Fibroblast of lung (primary cell): ENCODE measurements at regions not wholly inside any gene's neighbourhood (a gene's known extent, or its start where the extent isn't known, plus 50 kb on each side); places are given as distances from the start of the nearest gene placed in this dataset.

Source experiments
- DNase-seq, 2 donors: peaks; one replicate each; pipeline versions ENCODE4 v3.0.0 to v3.0.0-alpha.2; 2010; ENCODE audit warnings: low read depth in 2 of 2
- H2AFZ ChIP-seq: 2 replicates; pipeline ENCODE4 v1.5.1; 2012; ENCODE audit warnings: low read length, control low read depth, inconsistent platforms
- H3K27ac ChIP-seq: 2 replicates; pipeline ENCODE4 v1.5.1; 2011; ENCODE audit warnings: low read length, control low read depth; ENCODE audit not compliant: insufficient read depth
- H3K27me3 ChIP-seq: 2 replicates; pipeline ENCODE4 v1.5.1; 2011; ENCODE audit warnings: mild to moderate bottlenecking, low read length; ENCODE audit not compliant: control insufficient read depth, insufficient read depth
- H3K36me3 ChIP-seq: 2 replicates; pipeline ENCODE4 v1.5.1; 2011; ENCODE audit warnings: low read length; ENCODE audit not compliant: control insufficient read depth, insufficient read depth
- H3K4me1 ChIP-seq: 2 replicates; pipeline ENCODE4 v1.5.1; 2011; ENCODE audit warnings: low read length; ENCODE audit not compliant: control insufficient read depth, insufficient read depth; ENCODE audit errors: extremely low read depth
- H3K4me2 ChIP-seq: 2 replicates; pipeline ENCODE4 v1.5.1; 2011; ENCODE audit warnings: low read length, control low read depth; ENCODE audit not compliant: insufficient read depth; ENCODE audit errors: extremely low read depth
- H3K4me3 ChIP-seq, 4 experiments: fragments of 200-600 bp in 1 of 4; sonication (generic) in 1 of 4; replicated peaks in 1 of 4; 2 replicates each; pipeline ENCODE4 v1.5.1; 2011 to 2016; ENCODE audit warnings: low read length in 4 of 4, low read depth in 3 of 4, mild to moderate bottlenecking in 3 of 4, control low read depth in 2 of 4, inconsistent platforms in 1 of 4, mixed read lengths in 1 of 4; ENCODE audit not compliant: insufficient read depth in 1 of 4; ENCODE audit errors: control extremely low read depth in 1 of 4
- H3K79me2 ChIP-seq: 2 replicates; pipeline ENCODE4 v1.5.1; 2012; ENCODE audit warnings: mild to moderate bottlenecking, low read length, inconsistent platforms; ENCODE audit not compliant: control insufficient read depth, insufficient read depth
- H3K9ac ChIP-seq: 2 replicates; pipeline ENCODE4 v1.5.1; 2011; ENCODE audit warnings: mild to moderate bottlenecking, low read length, control low read depth; ENCODE audit not compliant: insufficient read depth
- H3K9me3 ChIP-seq: 2 replicates; pipeline ENCODE4 v1.5.1; 2012; ENCODE audit warnings: low read depth, low read length; ENCODE audit not compliant: control insufficient read depth, insufficient read depth
- H4K20me1 ChIP-seq: 2 replicates; pipeline ENCODE4 v1.5.1; 2011; ENCODE audit warnings: low read length; ENCODE audit not compliant: control insufficient read depth, insufficient read depth; ENCODE audit errors: extremely low read depth
- CTCF ChIP-seq, 2 donors: IDR thresholded peaks in 1 of 2; conservative IDR thresholded peaks in 1 of 2; 1 replicate in 1 of 2; 2 replicates in 1 of 2; pipeline ENCODE4 v1.5.1; 2011 to 2012; ENCODE audit warnings: low read length in 2 of 2, control low read depth in 1 of 2, inconsistent platforms in 1 of 2, low read depth in 1 of 2, mild to moderate bottlenecking in 1 of 2
- EZH2 ChIP-seq: IDR thresholded peaks from 2 replicates; pipeline ENCODE4 v1.5.1; 2012; ENCODE audit warnings: low read length, control low read depth, mild to moderate bottlenecking; ENCODE audit errors: missing control alignments

GRCh38 chr3:59150039-59150438, 100.2 kb upstream of the CFAP20DC start:
- no peak overlapping the region for H3K27ac ChIP-seq
- H3K4me3 ChIP-seq = no peak overlapping the region
- H2AFZ ChIP-seq = no peak overlapping the region
- H4K20me1 ChIP-seq = no peaks in the 10 kb centered on the region
- DNase-seq = no peak
- H3K4me2 ChIP-seq = no peak overlapping the region
- H3K9me3 ChIP-seq = no peaks in the 10 kb centered on the region
- no peaks in the 10 kb centered on the region for H3K4me1 ChIP-seq
- no peaks in the 10 kb centered on the region for H3K27me3 ChIP-seq
- H3K79me2 ChIP-seq = no peaks in the 10 kb centered on the region
- H3K9ac ChIP-seq = no peak overlapping the region
- TF ChIP-seq CTCF (conservative IDR thresholded peaks at IDR 0.05 in 1 of 2, IDR thresholded peaks at IDR 0.05 in 1 of 2; ENCODE audit: low read depth in 1 of 2, low read length in 2 of 2) (no peak), EZH2 (no peak)
- no peaks in the 10 kb centered on the region for H3K36me3 ChIP-seq

- no peak for DNase-seq
- H3K4me2 ChIP-seq = no peak overlapping the region
Observed at GRCh38 chr3:59149166-59149565, 99.3 kb upstream of the CFAP20DC start.

GRCh38 chr3:59143447-59143846, 93.6 kb upstream of the CFAP20DC start:
- Histone ChIP-seq H3K4me3 (no peak overlapping the region), H3K4me1 (no peaks in the 10 kb centered on the region), H2AFZ (no peak overlapping the region), H3K27ac (no peak overlapping the region), H3K27me3 (no peaks in the 10 kb centered on the region), H3K4me2 (no peak overlapping the region), H3K36me3 (no peaks in the 10 kb centered on the region), H3K79me2 (no peaks in the 10 kb centered on the region), H3K9ac (no peak overlapping the region), H4K20me1 (no peaks in the 10 kb centered on the region), H3K9me3 (no peaks in the 10 kb centered on the region)
- no peak for DNase-seq
- TF ChIP-seq CTCF (conservative IDR thresholded peaks at IDR 0.05 in 1 of 2, IDR thresholded peaks at IDR 0.05 in 1 of 2; ENCODE audit: low read depth in 1 of 2, low read length in 2 of 2) (peak; percentile 19 to 26), EZH2 (no peak)

More at GRCh38 chr3:59149166-59149565, 99.3 kb upstream of the CFAP20DC start:
- no peaks in the 10 kb centered on the region for H3K4me1 ChIP-seq
- H3K4me3 ChIP-seq = no peak overlapping the region
- no peak overlapping the region for H3K9ac ChIP-seq
- H2AFZ ChIP-seq = no peak overlapping the region
- no peaks in the 10 kb centered on the region for H3K9me3 ChIP-seq
- H4K20me1 ChIP-seq = no peaks in the 10 kb centered on the region
- no peaks in the 10 kb centered on the region for H3K79me2 ChIP-seq
- TF ChIP-seq CTCF (conservative IDR thresholded peaks at IDR 0.05 in 1 of 2, IDR thresholded peaks at IDR 0.05 in 1 of 2; ENCODE audit: low read depth in 1 of 2, low read length in 2 of 2) = no peak
- TF ChIP-seq EZH2 = no peak
- H3K27me3 ChIP-seq = no peaks in the 10 kb centered on the region
- H3K36me3 ChIP-seq = no peaks in the 10 kb centered on the region
- H3K27ac ChIP-seq = no peak overlapping the region
